WTC11 (cell line): ENCODE measurements at regions not wholly inside any gene's neighbourhood (a gene's known extent, or its start where the extent isn't known, plus 50 kb on each side); places are given as distances from the start of the nearest gene placed in this dataset.

Experiments used
- ATAC-seq: fragments of 200-7000 bp; cut with Tn5 transposase; 2 replicates; pipeline ENCODE4 v1.10.0; 2021; ENCODE audit warnings: mild to moderate bottlenecking, moderate library complexity
- CTCF ChIA-PET: fragments of 300-600 bp; sonication (Branson Sonifier 250); formaldehyde crosslinking; loops from one replicate; lab custom pipeline; 2021; ENCODE audit warnings: antibody characterized with exemption; lab: Charles Lee
- POLR2A ChIA-PET: fragments of 350-600 bp; sonication (Branson Sonifier 250); formaldehyde crosslinking; loops from one replicate; lab custom pipeline; 2021; ENCODE audit warnings: antibody characterized with exemption; lab: Charles Lee
- DNase-seq: peaks from one replicate; pipeline ENCODE4 v3.0.0; 2021; ENCODE audit warnings: low spot score
- H3K27ac Mint-ChIP-seq: 2 replicates; pipeline ENCODE4 v1.8.0; 2021; ENCODE audit warnings: mixed read lengths
- H3K27me3 Mint-ChIP-seq: 2 replicates; pipeline ENCODE4 v1.8.0; 2021; ENCODE audit warnings: low read depth, mild to moderate bottlenecking, moderate library complexity, mixed read lengths
- H3K36me3 Mint-ChIP-seq: 2 replicates; pipeline ENCODE4 v1.8.0; 2021; ENCODE audit warnings: mixed read lengths
- H3K4me1 Mint-ChIP-seq: 2 replicates; pipeline ENCODE4 v1.8.0; 2022; ENCODE audit warnings: mixed read lengths
- H3K4me3 Mint-ChIP-seq: 2 replicates; pipeline ENCODE4 v1.8.0; 2021; ENCODE audit warnings: mild to moderate bottlenecking, moderate library complexity, mixed read lengths
- H3K9me3 Mint-ChIP-seq: 2 replicates; pipeline ENCODE4 v1.8.0; 2021; ENCODE audit warnings: mixed read lengths
- FOXP1 ChIP-seq: sonication (generic); formaldehyde crosslinking; IDR thresholded peaks from 2 replicates; pipeline ENCODE4 v1.8.0; 2022; ENCODE audit warnings: missing genetic modification reagents, mild to moderate bottlenecking, moderate library complexity, borderline replicate concordance
- KAT7 ChIP-seq: sonication (generic); formaldehyde crosslinking; IDR thresholded peaks from 2 replicates; pipeline ENCODE4 v1.8.1; 2023; ENCODE audit warnings: missing genetic modification reagents, mild to moderate bottlenecking, borderline replicate concordance
- MYBL2 ChIP-seq: sonication (generic); formaldehyde crosslinking; IDR thresholded peaks from 2 replicates; pipeline ENCODE4 v1.8.1; 2023; ENCODE audit warnings: mild to moderate bottlenecking, moderate library complexity, missing genetic modification reagents
- PREB ChIP-seq: sonication (generic); formaldehyde crosslinking; IDR thresholded peaks from 2 replicates; pipeline ENCODE4 v1.8.1; 2022; ENCODE audit warnings: mild to moderate bottlenecking, missing genetic modification reagents, moderate library complexity, borderline replicate concordance
- RORB ChIP-seq: fragments of 250-450 bp; sonication (Bioruptor Pico); IDR thresholded peaks from 2 replicates; pipeline ENCODE4 v1.9.0; 2021; ENCODE audit warnings: mild to moderate bottlenecking
- TEAD4 ChIP-seq: sonication (generic); formaldehyde crosslinking; IDR thresholded peaks from 2 replicates; pipeline ENCODE4 v1.8.0; 2022; ENCODE audit warnings: mild to moderate bottlenecking, missing genetic modification reagents
- TP53 ChIP-seq: sonication (generic); formaldehyde crosslinking; IDR thresholded peaks from 2 replicates; pipeline ENCODE4 v1.8.1; 2023; ENCODE audit warnings: mild to moderate bottlenecking, missing genetic modification reagents
- ZBTB21 ChIP-seq: sonication (generic); formaldehyde crosslinking; IDR thresholded peaks from 2 replicates; pipeline ENCODE4 v1.8.1; 2023; ENCODE audit warnings: mild to moderate bottlenecking, missing genetic modification reagents, borderline replicate concordance
- ZNF232 ChIP-seq: sonication (generic); formaldehyde crosslinking; IDR thresholded peaks from 2 replicates; pipeline ENCODE4 v1.8.0; 2022; ENCODE audit warnings: mild to moderate bottlenecking, missing genetic modification reagents
- ZNF317 ChIP-seq: sonication (generic); formaldehyde crosslinking; IDR thresholded peaks from 2 replicates; pipeline ENCODE4 v1.8.1; 2023; ENCODE audit warnings: low read depth, mild to moderate bottlenecking, moderate library complexity, missing genetic modification reagents, borderline replicate concordance
- ZNF396 ChIP-seq: fragments of 250-450 bp; sonication (Bioruptor Pico); IDR thresholded peaks from 2 replicates; pipeline ENCODE4 v1.8.0; 2021; ENCODE audit warnings: mild to moderate bottlenecking, moderate library complexity, borderline replicate concordance
- TF ChIP-seq, protein P1 (sequence below): sonication (generic); formaldehyde crosslinking; IDR thresholded peaks from 2 replicates; pipeline ENCODE4 v1.8.0; 2022; ENCODE audit warnings: mild to moderate bottlenecking, missing genetic modification reagents
- TF ChIP-seq, protein P2 (sequence below): fragments of 250-450 bp; sonication (Bioruptor Pico); IDR thresholded peaks from 2 replicates; pipeline ENCODE4 v2.1.2; 2022; ENCODE audit warnings: mild to moderate bottlenecking, moderate library complexity
- TF ChIP-seq, protein P3 (sequence below): sonication (generic); formaldehyde crosslinking; IDR thresholded peaks from 2 replicates; pipeline ENCODE4 v1.8.0; 2022; ENCODE audit warnings: mild to moderate bottlenecking, missing genetic modification reagents
- TF ChIP-seq, protein P4 (sequence below): sonication (generic); formaldehyde crosslinking; IDR thresholded peaks from 2 replicates; pipeline ENCODE4 v1.8.0; 2022; ENCODE audit warnings: missing genetic modification reagents

DNA sequence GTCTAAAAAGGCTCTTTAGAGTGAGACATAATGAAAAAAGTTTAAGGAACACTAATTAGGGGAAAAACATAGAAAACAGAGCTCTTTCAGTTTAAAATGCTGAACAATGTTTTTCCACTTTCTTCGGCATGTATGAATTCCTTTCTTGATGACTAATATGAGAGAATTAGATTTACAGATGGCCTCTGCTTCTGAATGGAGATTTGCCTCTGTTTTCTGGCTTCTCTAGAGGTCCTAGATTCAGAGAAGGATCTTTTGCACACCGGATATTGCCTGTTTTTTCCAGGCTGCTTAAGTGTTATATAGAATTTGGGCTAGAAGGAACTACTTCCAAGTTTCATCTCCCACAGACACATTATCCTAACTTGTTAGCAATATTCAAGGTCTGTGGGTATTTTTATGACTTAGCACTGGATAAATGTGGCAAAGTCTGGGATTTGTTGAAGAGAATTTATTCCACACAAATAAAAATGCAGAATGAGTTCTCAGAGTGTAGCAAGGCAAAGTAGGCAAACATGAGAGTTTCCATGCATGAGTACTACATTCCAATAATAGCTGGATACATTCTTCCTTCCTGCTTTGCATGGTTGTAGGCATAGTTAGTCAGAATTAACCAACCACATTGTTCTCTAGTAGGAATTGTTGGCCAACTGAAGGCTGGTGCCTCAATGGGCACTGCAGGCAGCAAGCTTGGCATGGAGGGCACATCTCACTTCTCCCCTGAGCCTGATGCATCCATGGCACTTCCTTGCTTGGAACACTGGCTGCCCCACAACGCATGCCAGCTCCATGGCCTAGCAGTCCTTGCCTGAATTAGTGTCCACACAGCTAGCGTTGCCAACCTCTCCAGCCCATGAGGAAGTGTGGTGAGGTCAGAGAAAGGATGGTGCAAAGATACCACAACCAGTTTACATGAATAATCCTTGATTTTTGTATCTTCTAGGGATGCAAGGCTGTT, 224.2 kb downstream of the CLIC5 start:
- ChIA-PET CTCF (no interaction called here), POLR2A (no interaction called here)
- Mint-ChIP-seq H3K9me3 (no peaks in the 10 kb centered on the region), H3K27me3 (peaks cover 2% of the 10 kb centered on the region; the same call in 1 of the 2 replicates), H3K36me3 (no peaks in the 10 kb centered on the region), H3K4me1 (no peaks in the 10 kb centered on the region)
- no peak for ATAC-seq
- no peak for TF ChIP-seq ZBTB21 (CRISPR knock-in tag)
- TF ChIP-seq ZNF317 (CRISPR knock-in tag): no peak
- TF ChIP-seq FOXP1 (CRISPR knock-in tag): no peak
- TF ChIP-seq, protein P1, sequence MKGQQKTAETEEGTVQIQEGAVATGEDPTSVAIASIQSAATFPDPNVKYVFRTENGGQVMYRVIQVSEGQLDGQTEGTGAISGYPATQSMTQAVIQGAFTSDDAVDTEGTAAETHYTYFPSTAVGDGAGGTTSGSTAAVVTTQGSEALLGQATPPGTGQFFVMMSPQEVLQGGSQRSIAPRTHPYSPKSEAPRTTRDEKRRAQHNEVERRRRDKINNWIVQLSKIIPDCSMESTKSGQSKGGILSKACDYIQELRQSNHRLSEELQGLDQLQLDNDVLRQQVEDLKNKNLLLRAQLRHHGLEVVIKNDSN: no peak
- TF ChIP-seq TP53: no peak
- no peak for TF ChIP-seq ZNF396 (CRISPR knock-in tag)
- TF ChIP-seq, all 79 proteins: peak for 0
- DNase-seq: no peak
- Mint-ChIP-seq H3K27ac (no peak overlapping the region), H3K4me3 (no peak overlapping the region)

DNA sequence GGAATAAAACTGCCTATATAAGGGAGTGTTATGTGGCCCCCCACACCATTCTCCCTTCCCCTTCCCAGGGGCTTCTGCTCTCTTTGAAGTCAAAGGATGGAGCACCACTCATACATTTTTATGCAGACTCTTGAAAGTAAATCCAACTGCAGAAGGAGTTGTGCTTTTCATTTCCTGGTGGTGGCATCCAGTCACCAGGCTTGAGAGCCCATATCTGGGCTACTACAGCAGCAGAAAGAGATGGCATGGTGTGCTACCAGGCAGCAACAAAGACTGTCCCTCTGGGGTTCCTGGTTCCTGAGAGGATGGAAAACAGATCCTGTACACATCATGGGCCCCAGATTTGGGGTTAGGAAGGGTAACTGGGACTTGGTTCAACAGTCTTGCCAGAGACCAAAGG, 226.4 kb downstream of the CLIC5 start:
- Mint-ChIP-seq H3K27ac (no peak overlapping the region), H3K36me3 (no peaks in the 10 kb centered on the region), H3K9me3 (no peaks in the 10 kb centered on the region), H3K27me3 (peaks cover 2% of the 10 kb centered on the region; the same call in 1 of the 2 replicates), H3K4me3 (no peak overlapping the region), H3K4me1 (no peaks in the 10 kb centered on the region)
- POLR2A ChIA-PET: no interaction called here
- TF ChIP-seq, protein P2, sequence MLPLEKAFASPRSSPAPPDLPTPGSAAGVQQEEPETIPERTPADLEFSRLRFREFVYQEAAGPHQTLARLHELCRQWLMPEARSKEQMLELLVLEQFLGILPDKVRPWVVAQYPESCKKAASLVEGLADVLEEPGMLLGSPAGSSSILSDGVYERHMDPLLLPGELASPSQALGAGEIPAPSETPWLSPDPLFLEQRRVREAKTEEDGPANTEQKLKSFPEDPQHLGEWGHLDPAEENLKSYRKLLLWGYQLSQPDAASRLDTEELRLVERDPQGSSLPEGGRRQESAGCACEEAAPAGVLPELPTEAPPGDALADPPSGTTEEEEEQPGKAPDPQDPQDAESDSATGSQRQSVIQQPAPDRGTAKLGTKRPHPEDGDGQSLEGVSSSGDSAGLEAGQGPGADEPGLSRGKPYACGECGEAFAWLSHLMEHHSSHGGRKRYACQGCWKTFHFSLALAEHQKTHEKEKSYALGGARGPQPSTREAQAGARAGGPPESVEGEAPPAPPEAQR (CRISPR knock-in tag): no peak
- no peak for TF ChIP-seq ZNF232
- TF ChIP-seq KAT7: no peak
- TF ChIP-seq, protein P3, sequence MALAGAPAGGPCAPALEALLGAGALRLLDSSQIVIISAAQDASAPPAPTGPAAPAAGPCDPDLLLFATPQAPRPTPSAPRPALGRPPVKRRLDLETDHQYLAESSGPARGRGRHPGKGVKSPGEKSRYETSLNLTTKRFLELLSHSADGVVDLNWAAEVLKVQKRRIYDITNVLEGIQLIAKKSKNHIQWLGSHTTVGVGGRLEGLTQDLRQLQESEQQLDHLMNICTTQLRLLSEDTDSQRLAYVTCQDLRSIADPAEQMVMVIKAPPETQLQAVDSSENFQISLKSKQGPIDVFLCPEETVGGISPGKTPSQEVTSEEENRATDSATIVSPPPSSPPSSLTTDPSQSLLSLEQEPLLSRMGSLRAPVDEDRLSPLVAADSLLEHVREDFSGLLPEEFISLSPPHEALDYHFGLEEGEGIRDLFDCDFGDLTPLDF: no peak
- no peak for TF ChIP-seq MYBL2 (CRISPR knock-in tag)
- TF ChIP-seq TEAD4 (CRISPR knock-in tag): no peak
- no peak for TF ChIP-seq RORB
- no peak for TF ChIP-seq PREB (CRISPR knock-in tag)
- TF ChIP-seq, protein P4, sequence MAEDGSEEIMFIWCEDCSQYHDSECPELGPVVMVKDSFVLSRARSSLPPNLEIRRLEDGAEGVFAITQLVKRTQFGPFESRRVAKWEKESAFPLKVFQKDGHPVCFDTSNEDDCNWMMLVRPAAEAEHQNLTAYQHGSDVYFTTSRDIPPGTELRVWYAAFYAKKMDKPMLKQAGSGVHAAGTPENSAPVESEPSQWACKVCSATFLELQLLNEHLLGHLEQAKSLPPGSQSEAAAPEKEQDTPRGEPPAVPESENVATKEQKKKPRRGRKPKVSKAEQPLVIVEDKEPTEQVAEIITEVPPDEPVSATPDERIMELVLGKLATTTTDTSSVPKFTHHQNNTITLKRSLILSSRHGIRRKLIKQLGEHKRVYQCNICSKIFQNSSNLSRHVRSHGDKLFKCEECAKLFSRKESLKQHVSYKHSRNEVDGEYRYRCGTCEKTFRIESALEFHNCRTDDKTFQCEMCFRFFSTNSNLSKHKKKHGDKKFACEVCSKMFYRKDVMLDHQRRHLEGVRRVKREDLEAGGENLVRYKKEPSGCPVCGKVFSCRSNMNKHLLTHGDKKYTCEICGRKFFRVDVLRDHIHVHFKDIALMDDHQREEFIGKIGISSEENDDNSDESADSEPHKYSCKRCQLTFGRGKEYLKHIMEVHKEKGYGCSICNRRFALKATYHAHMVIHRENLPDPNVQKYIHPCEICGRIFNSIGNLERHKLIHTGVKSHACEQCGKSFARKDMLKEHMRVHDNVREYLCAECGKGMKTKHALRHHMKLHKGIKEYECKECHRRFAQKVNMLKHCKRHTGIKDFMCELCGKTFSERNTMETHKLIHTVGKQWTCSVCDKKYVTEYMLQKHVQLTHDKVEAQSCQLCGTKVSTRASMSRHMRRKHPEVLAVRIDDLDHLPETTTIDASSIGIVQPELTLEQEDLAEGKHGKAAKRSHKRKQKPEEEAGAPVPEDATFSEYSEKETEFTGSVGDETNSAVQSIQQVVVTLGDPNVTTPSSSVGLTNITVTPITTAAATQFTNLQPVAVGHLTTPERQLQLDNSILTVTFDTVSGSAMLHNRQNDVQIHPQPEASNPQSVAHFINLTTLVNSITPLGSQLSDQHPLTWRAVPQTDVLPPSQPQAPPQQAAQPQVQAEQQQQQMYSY (CRISPR knock-in tag): no peak
- DNase-seq (no peak), ATAC-seq (no peak)
- CTCF ChIA-PET: no interaction called here
